GM19328 (cell line): ENCODE measurements at regions not wholly inside any gene's neighbourhood (a gene's known extent, or its start where the extent isn't known, plus 50 kb on each side); places are given as distances from the start of the nearest gene placed in this dataset.
"Not testable (repeated sequence)": the region's sequence is repeated elsewhere in the genome, so short reads cannot be mapped to it uniquely, and the experiment has no call there.

ENCODE experiments used
- ATAC-seq: cut with Tn5 transposase; IDR thresholded peaks from one replicate; pipeline ENCODE4 v1.9.1; 2021; ENCODE audit warnings: mild to moderate bottlenecking, moderate library complexity; ENCODE audit not compliant: unreplicated experiment

GRCh38 chr6:149127212-149127611, 190.3 kb upstream of the TAB2 start:
- no peak for ATAC-seq

- ATAC-seq, result no peak
These were observed 188.9 kb upstream of the TAB2 start for GRCh38 chr6:149128489-149129145.

GRCh38 chr6:149129371-149130077, 188.0 kb upstream of the TAB2 start:
- no peak for ATAC-seq

GRCh38 chr6:149130090-149130489, 187.4 kb upstream of the TAB2 start:
- no peak for ATAC-seq

GRCh38 chr6:149130508-149130907, 187.0 kb upstream of the TAB2 start:
- ATAC-seq, result no peak

- ATAC-seq, result no peak
These were observed 185.6 kb upstream of the TAB2 start for GRCh38 chr6:149131891-149132290.

GRCh38 chr6:149132336-149132735, 185.2 kb upstream of the TAB2 start:
- ATAC-seq, result no peak

GRCh38 chr6:149134511-149134933, 183.0 kb upstream of the TAB2 start:
- ATAC-seq, result no peak

GRCh38 chr6:149135809-149136208, 181.7 kb upstream of the TAB2 start:
- no peak for ATAC-seq

GRCh38 chr6:149136273-149136912, 181.1 kb upstream of the TAB2 start:
- ATAC-seq, result no peak

GRCh38 chr6:149136913-149137286, 180.6 kb upstream of the TAB2 start:
- ATAC-seq, result no peak

- ATAC-seq, result no peak
These were observed 179.9 kb upstream of the TAB2 start for GRCh38 chr6:149137594-149137993.

- no peak for ATAC-seq
These were observed 179.4 kb upstream of the TAB2 start for GRCh38 chr6:149138089-149138488.

GRCh38 chr6:149138699-149139294, 178.7 kb upstream of the TAB2 start:
- ATAC-seq, result no peak

- no peak for ATAC-seq
These were observed 177.8 kb upstream of the TAB2 start for GRCh38 chr6:149139782-149140136.

- peak; percentile 74 for ATAC-seq
These were observed 177.2 kb upstream of the TAB2 start for GRCh38 chr6:149140137-149140909.

GRCh38 chr6:149140910-149141290, 176.6 kb upstream of the TAB2 start:
- ATAC-seq, result no peak

GRCh38 chr6:149142924-149143429, 174.5 kb upstream of the TAB2 start:
- ATAC-seq, result no peak

GRCh38 chr6:149145800-149146199, 171.7 kb upstream of the TAB2 start:
- not testable (repeated sequence) for ATAC-seq

- ATAC-seq, result no peak
These were observed 170.3 kb upstream of the TAB2 start for GRCh38 chr6:149147195-149147594.
